HG02981 (cell line): ENCODE measurements at regions not wholly inside any gene's neighbourhood (a gene's known extent, or its start where the extent isn't known, plus 50 kb on each side); places are given as distances from the start of the nearest gene placed in this dataset.
"Not testable (repeated sequence)": the region's sequence is repeated elsewhere in the genome, so short reads cannot be mapped to it uniquely, and the experiment has no call there.

Source experiments
- ATAC-seq: cut with Tn5 transposase; IDR thresholded peaks from one replicate; pipeline ENCODE4 v1.9.1; 2021; ENCODE audit warnings: mild to moderate bottlenecking, moderate library complexity; ENCODE audit not compliant: unreplicated experiment

- no peak for ATAC-seq
Measured at GRCh38 chr3:72270072-72270681, 485.2 kb upstream of the PROK2 start.

GRCh38 chr3:72269475-72269874 is 484.5 kb upstream of the PROK2 start:
- no peak for ATAC-seq

GRCh38 chr3:72266921-72267524 is 482.1 kb upstream of the PROK2 start:
- ATAC-seq, result not testable (repeated sequence)

GRCh38 chr3:72266016-72266370 is 481.0 kb upstream of the PROK2 start:
- ATAC-seq, result no peak

GRCh38 chr3:72265256-72266015 is 480.5 kb upstream of the PROK2 start:
- ATAC-seq, result no peak

GRCh38 chr3:72263223-72263990 is 478.5 kb upstream of the PROK2 start:
- ATAC-seq, result no peak

- no peak for ATAC-seq
Measured at GRCh38 chr3:72262736-72263135, 477.8 kb upstream of the PROK2 start.

GRCh38 chr3:72261566-72262564 is 476.9 kb upstream of the PROK2 start:
- no peak for ATAC-seq

GRCh38 chr3:72260588-72260910 is 475.6 kb upstream of the PROK2 start:
- ATAC-seq, result no peak

- no peak for ATAC-seq
Measured at GRCh38 chr3:72259755-72260587, 475.0 kb upstream of the PROK2 start.

GRCh38 chr3:72258361-72259141 is 473.6 kb upstream of the PROK2 start:
- ATAC-seq, result no peak

GRCh38 chr3:72257738-72258137 is 472.8 kb upstream of the PROK2 start:
- no peak for ATAC-seq

GRCh38 chr3:72257203-72257602 is 472.3 kb upstream of the PROK2 start:
- ATAC-seq, result no peak

GRCh38 chr3:72256716-72257115 is 471.8 kb upstream of the PROK2 start:
- ATAC-seq, result no peak

GRCh38 chr3:72255791-72256559 is 471.0 kb upstream of the PROK2 start:
- no peak for ATAC-seq

- ATAC-seq, result no peak
Measured at GRCh38 chr3:72255191-72255590, 470.2 kb upstream of the PROK2 start.

- ATAC-seq, result no peak
Measured at GRCh38 chr3:72254483-72254882, 469.5 kb upstream of the PROK2 start.

GRCh38 chr3:72250725-72251124 is 465.8 kb upstream of the PROK2 start:
- ATAC-seq, result no peak
